H1 (cell line): ENCODE measurements at regions not wholly inside any gene's neighbourhood (a gene's known extent, or its start where the extent isn't known, plus 50 kb on each side); places are given as distances from the start of the nearest gene placed in this dataset.

Source experiments
- JUND ChIP-seq: IDR thresholded peaks from 2 replicates; pipeline ENCODE4 v1.6.1; 2011; ENCODE audit warnings: mild to moderate bottlenecking, improper control_type of control experiment, low read length

DNA sequence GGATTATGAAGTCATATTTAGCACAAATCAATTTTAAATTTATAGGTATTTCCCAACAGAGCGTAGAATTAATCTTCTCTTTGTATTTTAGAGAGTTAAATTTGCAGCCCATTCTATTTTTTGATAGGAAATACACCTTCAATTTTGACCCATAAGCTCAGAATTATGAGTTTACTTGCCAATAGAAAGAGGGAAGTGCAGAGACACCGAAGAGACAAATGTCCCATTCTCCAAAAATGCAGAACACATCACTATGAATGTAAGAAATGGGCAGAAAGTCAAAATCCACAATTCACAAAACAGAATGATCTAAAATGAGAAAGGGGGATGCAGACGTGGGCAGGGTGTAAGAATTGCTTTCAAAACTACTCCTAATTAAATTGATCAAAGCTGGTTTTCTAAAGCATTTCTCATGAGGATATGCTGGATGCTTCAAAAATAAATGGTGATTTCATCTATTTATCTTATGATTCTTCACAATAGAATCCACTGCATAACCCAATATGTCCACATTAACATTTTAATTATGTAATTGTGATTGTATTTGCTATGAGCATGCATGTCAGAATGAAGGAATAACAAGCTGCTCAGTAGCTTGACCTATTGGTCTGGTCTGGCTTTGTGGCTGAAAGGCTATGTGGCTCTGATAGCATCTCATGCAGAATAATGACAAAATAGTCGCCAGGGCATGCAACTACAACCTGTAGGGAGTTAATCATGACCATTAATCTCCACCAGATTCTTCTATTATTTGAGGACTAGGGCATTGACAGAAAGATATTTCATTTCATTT, 550.1 kb upstream of the CDH18 start (continued):
- TF ChIP-seq JUND: no peak
